Trophoblast cell (in vitro differentiated cells and primary cell): ENCODE measurements at regions not wholly inside any gene's neighbourhood (a gene's known extent, or its start where the extent isn't known, plus 50 kb on each side); places are given as distances from the start of the nearest gene placed in this dataset.

ENCODE experiments used
- DNase-seq, 2 donors: peaks; one replicate each; pipeline ENCODE4 v3.0.0-alpha.2; 2016
- H2AFZ ChIP-seq: 2 replicates; pipeline ENCODE4 v1.6.1; 2013; ENCODE audit warnings: low read length, moderate library complexity, mild to moderate bottlenecking; ENCODE audit not compliant: insufficient read depth, poor library complexity
- H2AK5ac ChIP-seq: 2 replicates; pipeline ENCODE4 v1.6.1; 2013; ENCODE audit warnings: mild to moderate bottlenecking, low read length
- H2BK120ac ChIP-seq: 2 replicates; pipeline ENCODE4 v1.6.1; 2013; ENCODE audit warnings: low read length, mild to moderate bottlenecking, moderate library complexity; ENCODE audit not compliant: insufficient read depth, poor library complexity
- H2BK12ac ChIP-seq: 2 replicates; pipeline ENCODE4 v1.6.1; 2013; ENCODE audit warnings: mild to moderate bottlenecking, low read length, moderate library complexity
- H2BK5ac ChIP-seq: 2 replicates; pipeline ENCODE4 v1.6.1; 2013; ENCODE audit warnings: low read length, low read depth, moderate library complexity, mild to moderate bottlenecking; ENCODE audit not compliant: poor library complexity
- H3K14ac ChIP-seq: 2 replicates; pipeline ENCODE4 v1.6.1; 2013; ENCODE audit warnings: mild to moderate bottlenecking, low read length
- H3K18ac ChIP-seq: 2 replicates; pipeline ENCODE4 v1.6.1; 2013; ENCODE audit warnings: mild to moderate bottlenecking, low read length
- H3K23ac ChIP-seq: 2 replicates; pipeline ENCODE4 v1.6.1; 2013; ENCODE audit warnings: low read length
- H3K27ac ChIP-seq: 2 replicates; pipeline ENCODE4 v1.5.1; 2013; ENCODE audit warnings: low read depth, mild to moderate bottlenecking, inconsistent platforms, low read length, moderate library complexity
- H3K27me3 ChIP-seq: 2 replicates; pipeline ENCODE4 v1.6.1; 2013; ENCODE audit warnings: inconsistent platforms, mild to moderate bottlenecking, low read length, moderate library complexity; ENCODE audit not compliant: insufficient read depth
- H3K36me3 ChIP-seq, 2 experiments: 1 replicate in 1 of 2; 2 replicates in 1 of 2; pipeline ENCODE4 v1.6.1; 2013; ENCODE audit warnings: low read length in 2 of 2, mild to moderate bottlenecking in 2 of 2, moderate library complexity in 1 of 2; ENCODE audit not compliant: insufficient read depth in 2 of 2, control insufficient read depth in 1 of 2
- H3K4ac ChIP-seq: 2 replicates; pipeline ENCODE4 v1.6.1; 2013; ENCODE audit warnings: low read depth, mild to moderate bottlenecking, low read length, moderate library complexity
- H3K4me1 ChIP-seq, 2 experiments: 1 replicate in 1 of 2; 2 replicates in 1 of 2; pipeline ENCODE4 v1.6.1; 2013; ENCODE audit warnings: low read length in 2 of 2, mild to moderate bottlenecking in 2 of 2, moderate library complexity in 1 of 2; ENCODE audit not compliant: insufficient read depth in 2 of 2, control insufficient read depth in 1 of 2
- H3K4me2 ChIP-seq: 2 replicates; pipeline ENCODE4 v1.6.1; 2013; ENCODE audit warnings: inconsistent platforms, mild to moderate bottlenecking, low read length, moderate library complexity
- H3K4me3 ChIP-seq: 2 replicates; pipeline ENCODE4 v1.5.1; 2013; ENCODE audit warnings: mild to moderate bottlenecking, low read depth, low read length, inconsistent platforms
- H3K79me1 ChIP-seq: one replicate; pipeline ENCODE4 v1.6.1; 2013; ENCODE audit warnings: low read length
- H3K79me2 ChIP-seq: 2 replicates; pipeline ENCODE4 v1.6.1; 2013; ENCODE audit warnings: low read length, mild to moderate bottlenecking; ENCODE audit not compliant: control insufficient read depth, insufficient read depth, poor library complexity
- H3K9ac ChIP-seq: 2 replicates; pipeline ENCODE4 v1.6.1; 2013; ENCODE audit warnings: mild to moderate bottlenecking, low read length
- H3K9me3 ChIP-seq: 2 replicates; pipeline ENCODE4 v1.6.1; 2013; ENCODE audit warnings: low read depth, mild to moderate bottlenecking, control low read depth, inconsistent platforms, low read length; ENCODE audit not compliant: insufficient read depth
- H4K12ac ChIP-seq: 2 replicates; pipeline ENCODE4 v1.6.1; 2013; ENCODE audit warnings: low read depth, mild to moderate bottlenecking, low read length, moderate library complexity
- H4K8ac ChIP-seq: 2 replicates; pipeline ENCODE4 v1.6.1; 2013; ENCODE audit warnings: low read depth, mild to moderate bottlenecking, low read length, moderate library complexity
- H4K91ac ChIP-seq: one replicate; pipeline ENCODE4 v1.6.1; 2013; ENCODE audit warnings: low read depth, mild to moderate bottlenecking, low read length, moderate library complexity
- WGBS: extraction: QIAGEN DNeasy Blood & Tissue Kit; methylation state at CpG from one replicate; pipeline ENCODE4 v1.1.7; 2013; ENCODE audit warnings: missing lambda C conversion rate; ENCODE audit not compliant: insufficient read length, insufficient coverage; ENCODE audit errors: extremely low coverage; 5-methylcytosine and 5-hydroxymethylcytosine counted together

DNA sequence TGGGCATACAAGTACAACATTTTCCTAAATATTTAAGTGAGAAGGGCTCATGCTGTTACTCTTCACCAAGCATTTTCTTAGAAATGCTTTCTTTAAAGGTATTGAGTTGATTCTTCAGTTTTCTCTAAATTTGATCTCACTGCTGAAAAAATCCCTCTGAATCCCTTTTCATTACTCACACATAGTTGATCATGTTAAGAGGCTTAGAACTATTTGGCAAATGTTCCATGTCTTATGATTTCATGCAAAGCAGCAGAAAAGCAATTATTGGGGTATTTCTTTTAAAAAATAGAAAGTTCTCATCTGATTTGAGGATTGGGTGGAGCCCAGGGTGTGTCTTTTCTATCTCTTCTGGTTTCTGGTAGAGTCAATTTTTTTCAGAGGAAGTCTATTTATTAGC, 1079.8 kb upstream of the ZEB2 start:
- Histone ChIP-seq H4K8ac (no peak overlapping the region), H2AFZ (no peak overlapping the region), H3K36me3 (no peaks in the 10 kb centered on the region), H3K18ac (no peak overlapping the region), H2BK120ac (no peak overlapping the region), H3K27ac (no peak overlapping the region), H3K9me3 (no peaks in the 10 kb centered on the region), H3K4ac (no peak overlapping the region), H2BK12ac (no peak overlapping the region), H3K4me2 (no peak overlapping the region), H3K4me3 (no peak overlapping the region), H3K4me1 (no peaks in the 10 kb centered on the region), H3K27me3 (no peaks in the 10 kb centered on the region), H2AK5ac (no peak overlapping the region), H3K9ac (no peak overlapping the region), H3K79me1 (no peaks in the 10 kb centered on the region), H2BK5ac (no peak overlapping the region), H4K91ac (no peak overlapping the region), H3K14ac (no peak overlapping the region), H4K12ac (no peak overlapping the region), H3K23ac (no peak overlapping the region), H3K79me2 (no peaks in the 10 kb centered on the region)
- no peak for DNase-seq

DNA sequence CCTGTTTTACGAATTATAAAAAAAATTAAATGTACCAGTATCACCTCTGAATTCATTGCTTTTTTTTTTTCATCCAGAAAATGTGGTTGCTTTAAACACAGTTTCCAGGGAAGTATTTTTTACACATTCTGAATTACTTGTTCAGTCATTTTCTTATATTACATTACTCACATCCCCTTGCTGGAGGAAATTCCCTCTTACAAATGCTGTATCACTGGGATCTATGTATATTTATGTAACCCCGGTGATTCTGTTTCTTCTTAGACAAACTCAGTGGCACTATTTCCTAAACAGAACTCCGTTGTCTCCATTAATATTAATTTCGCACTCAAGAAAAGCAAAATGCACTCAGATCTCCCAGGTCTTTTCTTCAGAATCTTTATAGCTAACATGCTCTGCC, 1078.5 kb upstream of the ZEB2 start:
- Histone ChIP-seq H3K4me2 (no peak overlapping the region), H3K18ac (no peak overlapping the region), H3K9ac (no peak overlapping the region), H3K4me1 (no peaks in the 10 kb centered on the region), H3K14ac (no peak overlapping the region), H2AFZ (no peak overlapping the region), H3K36me3 (no peaks in the 10 kb centered on the region), H4K91ac (no peak overlapping the region), H2BK5ac (no peak overlapping the region), H3K23ac (no peak overlapping the region), H3K79me1 (no peaks in the 10 kb centered on the region), H3K4ac (no peak overlapping the region), H3K9me3 (no peaks in the 10 kb centered on the region), H3K79me2 (no peaks in the 10 kb centered on the region), H4K12ac (no peak overlapping the region), H2AK5ac (no peak overlapping the region), H3K27ac (no peak overlapping the region), H2BK12ac (no peak overlapping the region), H3K4me3 (no peak overlapping the region), H3K27me3 (no peaks in the 10 kb centered on the region), H2BK120ac (no peak overlapping the region), H4K8ac (no peak overlapping the region)
- no CpG with 5 or more reads among the region's 4 CpGs for WGBS
- no peak for DNase-seq

DNA sequence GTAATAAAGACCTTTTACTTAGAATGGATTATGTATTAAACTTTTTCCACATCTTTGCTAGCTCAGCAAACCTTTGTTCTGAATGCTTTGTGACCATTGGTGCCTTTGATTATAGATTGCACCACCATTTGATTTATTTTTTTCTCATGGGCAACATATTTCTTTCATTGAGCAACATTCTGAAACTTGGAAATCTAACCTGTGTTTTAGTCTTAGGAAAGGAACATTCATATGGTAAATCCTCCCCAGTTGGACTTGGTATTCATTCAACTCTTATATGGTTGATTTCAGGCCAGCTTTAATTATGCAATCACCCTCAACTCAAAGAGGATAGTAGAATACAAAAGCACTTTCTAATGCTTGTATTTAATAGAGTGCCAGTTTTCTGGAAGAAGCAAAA, 1077.9 kb upstream of the ZEB2 start:
- H2BK120ac ChIP-seq = no peak overlapping the region

DNA sequence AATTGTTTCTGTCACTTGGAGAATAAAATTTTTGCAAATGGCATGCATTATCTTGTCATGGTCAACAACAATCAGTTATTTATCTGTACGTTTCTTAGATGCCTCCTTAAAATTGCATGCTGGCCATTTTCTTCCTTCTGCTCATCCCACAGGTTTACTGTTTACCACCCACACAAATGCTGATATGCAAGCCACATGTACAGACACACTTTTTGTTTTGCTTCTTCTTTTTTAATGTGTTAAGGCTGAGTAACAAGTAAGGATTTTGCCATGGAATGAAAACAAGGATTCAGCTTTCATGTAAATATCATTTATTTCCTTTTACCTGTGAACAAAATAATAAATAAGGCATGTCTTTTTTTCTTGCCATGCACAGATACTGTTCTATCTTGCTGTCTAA, 1077.1 kb upstream of the ZEB2 start:
- H3K4me3 ChIP-seq = no peak overlapping the region
- H3K27ac ChIP-seq = no peak overlapping the region
- H3K9ac ChIP-seq = no peak overlapping the region
- no peaks in the 10 kb centered on the region for H3K4me1 ChIP-seq
- H3K27me3 ChIP-seq = no peaks in the 10 kb centered on the region
- no peak overlapping the region for H2BK120ac ChIP-seq
- no peaks in the 10 kb centered on the region for H3K36me3 ChIP-seq
- H2AFZ ChIP-seq = no peak overlapping the region
- no peak overlapping the region for H2AK5ac ChIP-seq
- H4K12ac ChIP-seq = no peak overlapping the region
- no peak overlapping the region for H4K8ac ChIP-seq
- H3K79me1 ChIP-seq = no peaks in the 10 kb centered on the region
- peak in 1 of 2 donors; percentile 3 for DNase-seq
- no peak overlapping the region for H3K4me2 ChIP-seq
- H3K79me2 ChIP-seq = no peaks in the 10 kb centered on the region
- WGBS = no CpG with 5 or more reads among the region's 1 CpG
- H3K9me3 ChIP-seq = no peaks in the 10 kb centered on the region
- H3K14ac ChIP-seq = no peak overlapping the region
- H3K23ac ChIP-seq = no peak overlapping the region
- H2BK12ac ChIP-seq = no peak overlapping the region
- no peak overlapping the region for H3K4ac ChIP-seq
- H3K18ac ChIP-seq = no peak overlapping the region
- H2BK5ac ChIP-seq = no peak overlapping the region
- no peak overlapping the region for H4K91ac ChIP-seq

More for the DNA sequence above, 1077.9 kb upstream of the ZEB2 start:
- no peaks in the 10 kb centered on the region for H3K79me1 ChIP-seq
- no peaks in the 10 kb centered on the region for H3K27me3 ChIP-seq
- H3K9ac ChIP-seq = no peak overlapping the region
- no peak overlapping the region for H3K4me2 ChIP-seq
- no peaks in the 10 kb centered on the region for H3K9me3 ChIP-seq
- H3K14ac ChIP-seq = no peak overlapping the region
- H2BK5ac ChIP-seq = no peak overlapping the region
- H3K4me3 ChIP-seq = no peak overlapping the region
- H3K4ac ChIP-seq = no peak overlapping the region
- H2BK12ac ChIP-seq = no peak overlapping the region
- H4K8ac ChIP-seq = no peak overlapping the region
- no peak for DNase-seq
- H3K4me1 ChIP-seq = no peaks in the 10 kb centered on the region
- no peak overlapping the region for H3K23ac ChIP-seq
- no peak overlapping the region for H2AK5ac ChIP-seq
- H2AFZ ChIP-seq = no peak overlapping the region
- no peaks in the 10 kb centered on the region for H3K36me3 ChIP-seq
- no peak overlapping the region for H3K27ac ChIP-seq
- no peak overlapping the region for H4K91ac ChIP-seq
- no peak overlapping the region for H4K12ac ChIP-seq
- H3K18ac ChIP-seq = no peak overlapping the region
- H3K79me2 ChIP-seq = no peaks in the 10 kb centered on the region

DNA sequence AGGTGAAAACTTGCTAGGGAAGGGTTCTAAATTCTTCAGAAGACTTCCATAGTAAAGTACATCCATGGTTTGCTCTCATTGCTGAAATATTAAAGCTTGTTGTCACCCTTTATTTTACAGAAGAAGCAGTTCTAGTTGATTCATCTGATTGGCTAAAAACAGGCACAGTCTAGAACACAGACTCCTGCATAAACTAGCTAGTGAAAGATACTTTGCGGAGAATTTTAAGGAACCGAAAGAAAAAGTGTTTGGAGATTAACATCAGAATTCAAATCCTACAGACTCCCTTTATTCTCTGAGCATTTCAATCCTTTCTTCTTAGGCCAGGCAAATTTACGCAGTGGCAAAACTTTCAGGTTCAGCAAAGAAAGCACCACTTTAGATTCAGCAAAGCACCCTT, 1076.5 kb upstream of the ZEB2 start:
- peak in 1 of 2 donors; percentile 46 for DNase-seq
- Histone ChIP-seq H3K27ac (no peak overlapping the region), H2BK12ac (no peak overlapping the region), H3K4me3 (no peak overlapping the region), H2AK5ac (no peak overlapping the region), H4K91ac (no peak overlapping the region), H3K27me3 (no peaks in the 10 kb centered on the region), H3K79me2 (no peaks in the 10 kb centered on the region), H3K9ac (no peak overlapping the region), H2AFZ (no peak overlapping the region), H3K79me1 (no peaks in the 10 kb centered on the region), H3K4me2 (no peak overlapping the region), H3K36me3 (no peaks in the 10 kb centered on the region), H2BK5ac (no peak overlapping the region), H3K14ac (no peak overlapping the region), H3K4me1 (no peaks in the 10 kb centered on the region), H2BK120ac (no peak overlapping the region), H4K12ac (no peak overlapping the region), H3K18ac (no peak overlapping the region), H3K9me3 (no peaks in the 10 kb centered on the region), H3K4ac (no peak overlapping the region), H4K8ac (no peak overlapping the region), H3K23ac (no peak overlapping the region)
- no CpG with 5 or more reads among the region's 3 CpGs for WGBS
